ENCODE measurements at regions not wholly inside any gene's neighbourhood (a gene's known extent, or its start where the extent isn't known, plus 50 kb on each side); places are given as distances from the start of the nearest gene placed in this dataset.

DNA sequence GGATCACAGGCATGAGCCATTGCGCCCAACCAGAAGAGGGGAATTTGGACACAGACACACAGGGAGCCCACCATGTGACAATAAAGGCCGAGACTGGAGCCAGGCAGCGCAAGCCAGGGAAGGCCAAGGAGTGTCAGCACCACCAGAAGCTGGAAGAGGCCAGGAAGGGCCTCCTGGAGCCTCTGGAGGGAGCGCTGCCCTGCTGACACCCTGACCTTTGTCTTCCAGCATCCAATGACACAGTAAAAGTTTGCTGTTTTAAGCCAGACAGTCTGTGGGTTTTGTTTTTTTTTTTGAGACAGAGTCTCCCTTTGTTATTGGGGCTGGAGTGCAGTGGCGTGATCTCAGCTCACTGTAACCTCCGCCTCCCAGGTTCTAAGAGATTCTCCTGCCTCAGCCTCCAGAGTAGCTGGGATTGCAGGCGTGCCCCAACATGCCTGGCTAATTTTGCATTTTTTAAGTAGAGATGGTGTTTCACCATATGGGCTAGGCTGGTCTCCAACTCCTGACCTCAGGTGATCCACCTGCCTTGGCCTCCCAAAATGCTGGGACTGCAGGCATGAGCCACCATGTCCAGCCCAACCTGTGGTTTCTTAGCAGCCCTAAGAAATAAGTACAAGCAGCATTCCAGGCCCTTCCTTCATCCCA lies 215.8 kb downstream of the CTTN start:
- DNase-seq = no peak

DNA sequence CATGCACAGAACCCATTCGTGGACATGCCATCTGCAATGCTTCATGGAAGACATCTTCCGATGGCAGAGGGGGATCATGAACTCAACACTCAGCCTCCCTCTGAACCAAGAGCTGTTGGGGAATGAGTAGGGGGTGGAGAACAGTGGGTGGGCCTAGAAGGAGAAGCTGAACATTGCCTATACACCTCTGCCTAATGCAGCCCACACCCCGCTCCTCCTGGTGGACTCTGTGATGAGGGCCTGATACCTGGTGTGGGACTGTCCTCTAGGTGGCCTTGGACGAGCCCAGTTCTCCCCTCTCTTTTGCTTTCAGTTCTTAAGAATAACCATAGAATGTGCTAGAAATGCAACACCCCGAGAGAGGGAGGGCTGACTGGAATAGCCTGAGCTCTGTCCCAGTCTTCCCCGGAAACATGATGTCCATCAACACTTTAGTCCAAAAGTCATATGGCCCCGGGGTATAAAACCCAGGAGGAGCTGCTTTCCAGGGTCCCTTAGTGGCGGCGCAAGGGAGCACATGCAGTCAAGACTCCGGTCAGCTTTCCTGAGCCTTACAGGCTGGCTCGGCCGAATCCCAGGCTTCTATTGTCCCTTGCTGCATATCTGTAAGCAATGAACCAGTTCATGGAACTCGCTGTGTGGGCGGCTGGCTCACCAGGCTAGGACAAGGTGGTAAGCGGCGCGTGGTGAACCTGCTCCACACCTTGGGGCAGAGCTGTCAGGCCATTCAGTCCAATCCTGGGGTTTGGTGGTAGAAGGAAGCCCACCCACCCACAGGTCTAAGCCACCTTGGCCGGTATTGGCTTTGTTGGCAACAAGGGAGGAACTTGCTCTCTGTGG lies 216.9 kb downstream of the CTTN start:
- no peak for DNase-seq

DNA sequence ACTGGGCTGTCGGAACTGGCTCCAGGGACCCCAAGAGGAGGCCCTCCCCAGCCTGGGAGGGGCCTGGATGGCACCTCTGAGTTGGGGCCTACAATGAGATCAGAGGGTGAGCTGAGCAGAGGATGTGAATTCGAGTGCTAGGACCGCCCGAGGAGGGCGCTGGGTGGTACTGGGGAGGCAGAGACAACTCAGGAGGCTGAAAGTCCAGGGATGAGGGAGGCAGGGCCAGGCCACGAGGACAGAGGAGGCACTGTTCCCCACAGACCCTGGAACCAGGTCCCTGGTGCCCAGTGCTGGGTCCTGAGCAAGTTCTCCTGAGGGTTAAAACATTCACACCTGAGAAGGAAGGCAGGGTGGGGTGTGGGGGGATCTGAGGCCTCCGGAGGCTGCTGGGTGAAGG lies 218.0 kb downstream of the CTTN start:
- no peak for DNase-seq

DNA sequence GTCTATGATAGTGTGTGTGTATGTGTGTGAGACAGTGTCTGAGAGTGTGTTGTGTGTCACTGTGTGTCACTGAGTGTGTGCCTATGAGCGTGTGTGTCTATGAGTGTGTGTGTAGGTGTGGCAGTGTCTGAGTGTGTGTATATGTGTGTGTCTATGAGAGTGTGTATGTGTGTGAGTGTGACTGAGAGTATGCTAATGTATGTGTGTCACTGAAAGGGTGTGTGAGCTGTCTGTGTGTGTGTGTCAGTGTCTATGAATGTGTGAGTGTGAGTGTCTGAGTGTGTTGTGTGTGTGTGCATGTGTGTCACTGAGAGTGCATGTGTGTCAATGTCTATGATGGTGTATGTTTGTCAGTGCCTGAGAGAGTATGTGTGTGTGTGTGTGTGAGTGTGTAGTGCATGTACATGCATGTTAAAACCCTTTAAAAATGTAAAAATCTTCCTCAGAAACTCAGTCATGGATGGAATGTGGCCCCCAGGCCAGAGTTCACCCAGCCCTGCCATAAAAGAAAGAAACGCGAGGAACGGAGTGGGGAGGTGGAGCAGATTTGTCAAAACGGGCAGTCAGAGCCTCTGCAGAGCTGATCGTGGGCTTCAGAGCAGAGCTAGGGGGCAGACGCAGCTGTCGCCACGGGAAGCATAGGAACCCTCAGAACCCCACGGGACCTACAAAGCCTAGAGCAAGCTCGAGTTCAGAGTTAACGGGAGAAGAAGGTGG lies 218.8 kb downstream of the CTTN start:
- no peak for DNase-seq

DNA sequence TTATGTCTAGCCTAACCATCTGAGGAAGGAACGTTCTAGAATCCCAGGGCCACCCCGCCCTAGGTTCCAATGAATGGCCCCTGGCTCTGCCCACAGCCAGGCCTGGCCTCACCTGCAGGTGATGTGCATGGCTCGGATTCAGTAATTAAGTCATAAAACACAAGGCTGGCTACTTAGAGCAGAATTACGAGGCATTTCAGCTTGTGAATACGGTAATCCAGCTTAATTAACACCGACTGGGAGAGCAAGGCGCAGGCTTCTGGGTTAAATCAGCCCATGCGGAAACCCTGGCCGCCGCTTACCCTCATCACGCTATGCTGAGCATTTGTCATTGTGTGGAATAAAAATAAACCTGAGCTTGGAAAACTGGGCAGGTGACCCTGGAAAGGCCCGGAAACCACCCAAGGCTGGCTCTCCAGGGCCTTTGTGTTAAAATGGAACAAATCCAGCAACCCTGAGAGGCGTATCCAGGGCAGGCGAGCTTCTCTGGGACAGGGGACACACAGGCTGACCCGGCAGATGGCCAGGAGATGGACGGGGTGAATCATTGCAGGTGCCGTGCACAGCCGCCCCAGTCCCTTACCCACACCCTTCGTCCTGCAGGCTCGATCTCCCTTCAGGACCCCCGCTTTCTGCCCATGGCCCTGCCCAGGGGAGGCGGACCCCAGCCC lies 220.2 kb downstream of the CTTN start:
- no peak for DNase-seq

DNA sequence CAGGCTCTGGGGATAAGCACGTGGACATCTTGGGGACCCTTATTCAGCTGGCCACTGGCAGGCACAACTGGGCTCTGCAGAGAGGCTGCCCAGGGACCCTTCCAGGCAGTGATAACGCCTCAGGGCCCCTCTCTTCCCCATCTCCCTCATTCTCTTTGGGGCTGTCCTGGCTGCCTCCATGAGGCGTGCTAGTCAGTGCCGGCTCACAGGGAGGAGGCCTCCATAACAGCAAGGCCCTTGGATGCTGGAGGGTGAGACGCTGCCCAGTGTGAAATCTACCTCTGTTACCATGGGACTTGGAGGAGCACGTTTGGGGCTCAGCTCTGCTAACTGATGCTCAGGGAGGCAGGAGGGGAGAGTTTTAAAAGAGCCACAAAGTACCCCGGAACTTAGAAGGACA lies 221.3 kb downstream of the CTTN start:
- no peak for DNase-seq

DNA sequence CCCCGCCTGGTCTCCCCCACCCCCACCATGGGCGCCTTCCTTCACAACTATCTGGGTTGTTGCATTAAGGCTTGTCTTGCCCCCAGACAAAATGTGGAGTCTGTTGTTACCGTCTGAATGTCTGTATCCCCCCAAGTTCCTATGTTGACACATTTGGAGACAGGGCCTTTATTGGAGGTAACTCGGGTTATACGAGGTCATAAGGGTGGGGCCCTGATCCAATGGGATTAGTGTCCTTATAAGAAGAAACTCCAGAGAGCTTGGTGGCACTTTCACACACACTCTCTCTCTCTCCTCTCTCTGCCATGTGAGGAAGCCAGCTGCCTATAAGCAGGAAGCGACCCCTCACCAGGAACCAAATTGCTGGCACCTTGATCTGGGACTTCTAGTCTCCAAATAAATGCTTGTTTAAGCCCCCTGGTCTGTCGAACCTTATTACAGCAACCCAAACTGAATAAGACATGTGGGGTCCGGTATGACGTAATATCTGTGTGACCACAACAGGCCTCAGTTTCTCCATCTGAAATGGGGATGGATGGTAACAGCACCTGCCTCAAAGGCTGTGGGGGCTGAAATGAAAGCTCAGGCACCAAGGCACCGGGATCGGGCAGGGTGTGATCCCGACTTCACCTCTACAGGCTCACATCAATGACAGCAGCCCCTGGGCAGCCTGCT lies 222.3 kb downstream of the CTTN start:
- no peak for DNase-seq

DNA sequence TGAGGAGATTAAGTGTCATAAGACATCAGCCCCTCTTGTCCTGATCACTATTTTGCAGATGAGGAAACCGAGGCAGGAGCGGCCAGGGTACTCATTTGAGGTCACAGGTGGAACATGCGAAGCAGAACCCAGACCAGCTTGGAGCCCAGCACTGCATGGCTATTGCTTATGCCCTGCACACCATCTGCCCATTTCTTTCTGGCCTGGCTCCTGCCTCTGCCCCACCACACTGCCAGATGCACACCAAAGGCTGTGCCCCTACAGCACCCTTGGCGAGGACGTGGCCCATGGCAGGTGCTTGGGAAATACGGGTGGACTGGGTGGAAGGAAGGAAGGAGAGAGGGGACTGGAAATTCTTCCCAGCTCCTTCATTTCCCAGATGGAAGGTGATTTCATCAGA lies 222.9 kb downstream of the CTTN start:
- no peak for DNase-seq

DNA sequence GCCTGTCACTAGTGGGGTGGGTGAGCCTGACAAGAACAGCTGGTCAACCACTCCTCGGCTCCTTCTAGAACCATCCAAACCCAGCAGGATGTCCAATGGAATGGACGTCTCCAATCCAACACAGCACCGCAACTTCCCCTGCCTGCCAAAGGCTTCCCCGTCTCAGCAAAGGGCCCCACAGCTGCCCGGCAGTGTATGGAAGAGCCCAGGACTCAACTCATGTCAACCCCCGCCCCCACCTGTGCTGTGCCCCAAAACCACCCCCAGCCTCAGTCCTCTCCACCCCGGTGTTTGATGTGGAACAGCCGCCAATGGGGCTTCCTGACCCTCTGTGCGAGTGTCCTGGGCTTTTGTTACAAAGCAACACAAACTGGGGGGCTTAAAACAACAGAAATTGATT lies 223.8 kb downstream of the CTTN start:
- no peak for DNase-seq

DNA sequence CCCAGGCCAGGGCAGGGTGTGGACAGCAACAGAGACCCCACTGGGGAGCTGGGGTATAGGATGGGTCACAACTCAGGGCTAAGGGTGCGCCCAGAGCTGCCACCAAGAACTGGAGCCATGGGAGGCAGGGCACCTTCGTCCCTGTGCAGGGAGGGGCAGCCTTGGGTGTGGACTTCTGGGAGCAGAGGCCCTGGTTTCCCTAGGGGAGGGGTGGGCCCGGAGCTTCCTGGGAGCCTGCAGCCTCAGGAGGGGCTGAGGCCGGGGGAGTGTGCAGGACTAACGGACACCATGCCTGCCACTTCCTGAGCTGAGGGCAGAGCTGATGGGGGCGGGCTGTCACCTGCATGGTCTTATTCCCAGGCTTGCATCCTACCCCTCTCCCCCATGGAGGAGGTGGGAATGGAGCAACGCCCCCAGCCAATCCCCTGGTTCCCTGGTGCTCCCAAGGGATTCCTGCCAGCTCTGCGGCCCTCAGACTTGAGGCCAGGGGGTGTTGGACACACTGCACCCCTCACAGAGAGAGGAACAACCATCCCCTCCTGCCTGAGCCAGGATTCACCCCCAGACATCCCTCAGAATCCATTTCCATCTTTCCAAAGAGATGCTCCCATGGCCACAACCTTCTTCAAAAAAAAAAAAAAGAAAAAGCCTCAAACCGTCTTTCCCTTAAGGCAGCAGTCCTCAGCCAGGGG lies 225.7 kb downstream of the CTTN start:
- no peak for DNase-seq

DNA sequence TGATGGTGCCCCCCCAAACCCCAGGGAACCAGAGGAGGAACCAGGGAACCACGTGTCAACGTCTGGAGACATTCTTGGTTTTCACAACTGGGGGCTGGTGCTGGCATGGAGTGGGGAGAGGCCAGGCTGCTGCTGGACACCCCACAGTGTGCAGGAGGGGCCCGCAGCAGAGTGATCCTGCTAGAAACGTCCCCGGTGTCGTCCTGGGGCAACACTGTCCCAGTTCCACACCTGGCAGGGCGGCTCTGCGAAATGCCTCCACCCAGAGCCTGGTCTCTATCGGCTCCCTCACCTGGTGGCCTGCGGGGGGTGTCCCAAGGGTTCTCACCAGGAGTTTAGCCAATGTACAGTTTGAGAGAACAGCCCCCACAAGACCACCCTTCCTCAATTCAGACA lies 226.3 kb downstream of the CTTN start:
- DNase-seq = no peak

DNA sequence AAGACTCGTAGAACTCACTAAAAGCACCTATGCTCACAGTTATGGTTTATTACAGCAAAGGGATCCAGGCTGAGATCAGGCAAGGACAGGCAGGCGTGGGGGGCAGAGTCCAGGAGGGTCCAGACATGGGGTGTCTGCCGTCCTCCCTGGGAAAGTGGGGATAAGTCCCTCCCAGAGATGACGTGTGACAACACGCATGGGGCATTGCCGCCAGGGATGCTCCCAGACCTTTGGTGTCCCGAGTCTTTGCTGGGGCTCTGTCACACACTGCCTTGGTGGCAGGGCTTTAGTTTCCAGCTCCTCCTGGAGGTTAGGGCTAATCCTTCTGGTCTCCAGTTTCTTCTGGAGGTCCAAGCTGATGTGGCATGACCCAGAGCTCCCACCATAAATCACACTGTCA lies 226.7 kb downstream of the CTTN start:
- no peak for DNase-seq

DNA sequence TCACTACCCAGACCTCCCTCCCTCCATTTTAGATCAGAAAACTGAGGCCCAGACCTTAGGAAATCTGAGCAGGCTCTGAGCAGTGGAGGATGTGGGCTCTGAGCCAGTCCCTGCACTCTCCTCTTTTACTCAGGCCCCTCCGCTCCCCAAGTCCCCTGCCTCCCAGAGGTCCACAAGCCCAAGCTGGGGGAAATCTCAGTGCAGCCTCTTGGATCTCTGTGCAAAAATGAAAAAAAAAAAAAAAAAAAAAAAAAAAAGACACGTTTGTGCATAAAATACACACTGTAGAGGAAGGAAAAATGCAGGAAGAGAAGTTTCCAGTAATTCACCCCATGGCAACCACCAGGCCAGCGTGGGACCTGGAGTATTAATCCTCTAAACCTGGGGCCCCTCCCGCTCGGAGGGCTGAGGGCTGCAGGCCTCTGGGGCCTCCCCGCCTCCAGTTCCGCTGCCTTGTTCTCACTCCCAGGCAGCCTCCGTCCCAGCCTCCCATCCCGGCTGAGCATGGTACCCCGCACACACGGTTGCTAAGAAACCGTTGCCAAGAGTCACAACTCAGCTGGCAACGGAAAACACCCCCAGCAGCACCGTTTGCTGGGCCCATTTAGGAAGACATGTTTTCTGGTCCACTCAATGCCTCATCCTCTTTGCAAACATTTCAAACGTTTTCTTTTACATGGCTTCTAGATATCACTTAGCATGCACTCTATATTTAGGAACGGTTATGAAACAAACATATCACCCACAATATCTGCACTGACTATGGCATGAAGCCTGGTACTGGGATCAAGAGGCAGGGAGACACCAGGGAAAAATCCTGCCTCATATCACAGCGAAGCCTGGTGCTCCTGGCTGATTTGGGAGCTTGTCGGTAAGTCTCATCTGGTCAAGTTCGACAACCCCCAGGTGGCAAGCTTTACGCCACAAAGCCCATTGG lies 227.5 kb downstream of the CTTN start:
- no peak for DNase-seq

DNA sequence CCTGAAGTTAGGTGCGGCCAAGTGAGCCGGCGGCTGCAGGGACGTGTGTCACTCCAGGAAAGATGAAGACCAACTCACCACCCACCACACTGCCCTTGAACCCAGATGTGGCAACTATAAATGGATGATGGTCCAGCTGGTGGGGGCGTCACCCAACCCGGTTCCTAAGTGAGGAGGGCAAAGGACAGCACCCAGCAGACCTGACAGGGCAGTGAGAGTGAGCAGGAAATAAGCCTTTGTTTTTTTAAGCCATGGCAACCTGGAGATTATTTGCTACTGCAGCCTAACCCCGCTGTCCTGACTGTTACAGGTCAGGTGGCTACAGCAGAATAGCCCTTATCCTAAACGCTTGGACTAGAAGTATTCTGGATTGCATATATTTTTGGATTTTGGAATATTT lies 228.9 kb downstream of the CTTN start:
- no peak for DNase-seq

DNA sequence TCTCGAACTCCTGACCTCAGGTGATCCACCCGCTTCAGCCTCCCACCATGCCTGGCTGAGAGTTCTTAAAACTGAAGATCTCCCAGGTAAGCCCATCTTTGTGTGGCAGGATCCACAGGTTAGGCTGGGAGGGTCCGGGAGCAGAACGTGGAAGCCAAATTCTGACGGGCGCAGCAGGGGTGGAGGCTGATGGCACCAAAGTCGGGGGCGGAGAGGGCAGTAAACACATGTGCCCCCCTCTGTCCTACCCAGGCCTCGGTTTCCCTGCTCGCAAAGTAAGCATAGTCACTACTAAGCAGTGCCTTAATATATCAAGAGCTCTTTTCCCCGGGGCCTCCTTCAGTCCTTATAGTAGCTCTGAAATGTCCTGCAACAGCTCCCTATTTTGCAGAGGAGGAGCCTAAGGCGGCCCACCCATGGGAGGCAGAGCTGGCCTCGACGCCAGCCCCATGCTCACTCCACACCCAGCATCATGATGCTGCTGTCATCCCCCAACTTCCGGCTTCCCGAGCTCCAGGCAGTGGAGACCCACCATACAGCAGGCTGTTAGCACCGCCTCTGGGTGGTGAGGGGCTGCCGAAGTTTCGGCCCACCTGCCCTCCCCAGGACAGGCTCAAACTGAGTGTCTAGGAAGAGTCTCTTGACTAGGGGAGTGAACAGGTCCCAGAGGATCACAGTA lies 230.0 kb downstream of the CTTN start:
- DNase-seq = no peak

DNA sequence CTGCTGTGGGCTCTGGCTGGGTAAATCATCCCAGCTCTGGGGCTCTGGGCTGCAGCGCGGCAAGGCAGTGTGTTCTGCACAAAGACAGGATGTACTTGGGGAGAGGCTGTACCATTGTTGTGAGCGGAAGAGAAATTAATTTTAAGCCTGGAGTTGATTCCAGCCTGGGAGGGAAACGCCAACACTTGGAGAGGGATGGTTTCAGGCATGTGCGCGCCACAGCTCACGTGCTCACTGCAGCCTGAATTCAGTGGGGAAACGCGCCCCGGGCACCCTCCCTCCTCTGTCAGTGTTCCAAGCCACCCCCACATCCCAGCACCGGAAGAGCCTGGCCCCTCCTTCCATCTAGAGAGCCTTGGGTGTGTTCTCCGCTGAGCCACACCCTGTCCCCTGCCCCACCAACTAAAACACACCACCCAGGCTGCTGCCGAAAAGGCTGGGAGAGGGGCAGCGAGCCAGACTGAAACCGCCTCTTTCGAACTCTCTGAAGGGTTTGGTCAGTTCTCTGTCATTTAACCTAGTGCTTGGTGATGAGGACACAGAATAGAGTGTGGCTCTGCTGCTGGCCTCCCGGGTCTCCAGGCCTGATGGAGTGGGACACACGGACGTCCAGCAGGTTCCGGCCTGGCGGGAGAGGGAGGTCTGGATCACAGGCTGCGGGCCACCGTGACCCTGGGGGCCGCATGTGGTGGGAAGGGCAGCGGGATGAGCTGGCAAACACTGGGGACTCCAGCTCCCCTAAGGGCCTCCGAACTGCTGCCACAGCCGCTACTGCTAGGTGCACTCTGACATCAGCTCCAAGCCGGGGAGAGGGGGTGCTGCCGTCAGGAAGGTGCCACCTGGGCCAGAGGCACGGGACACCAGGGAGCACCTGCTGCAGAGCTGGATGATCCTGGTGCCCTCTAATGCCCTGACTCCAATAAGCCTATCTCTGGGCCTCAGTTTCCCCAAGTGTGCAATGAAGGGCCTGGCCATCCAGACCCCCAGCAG lies 230.8 kb downstream of the CTTN start:
- no peak for DNase-seq

DNA sequence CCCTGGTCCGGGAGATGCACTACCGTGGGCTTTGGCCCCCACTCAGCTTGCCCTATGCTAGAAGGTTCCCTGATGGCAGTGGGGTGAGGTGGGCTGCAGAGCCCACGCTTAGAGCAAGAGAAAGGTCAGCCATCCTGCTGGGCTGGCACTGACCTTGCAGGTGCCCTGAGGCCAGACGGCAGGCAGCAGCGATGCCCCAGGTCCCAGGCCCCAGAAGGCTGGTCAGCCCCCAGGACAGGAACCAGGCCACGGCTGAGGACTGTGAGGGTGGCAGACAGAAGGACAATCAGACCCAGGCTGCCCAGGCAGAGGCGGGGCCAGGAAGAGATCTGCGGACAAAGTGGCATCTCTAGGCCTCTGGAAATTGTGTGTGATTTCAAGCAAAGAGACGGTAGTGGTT lies 231.7 kb downstream of the CTTN start:
- no peak for DNase-seq

DNA sequence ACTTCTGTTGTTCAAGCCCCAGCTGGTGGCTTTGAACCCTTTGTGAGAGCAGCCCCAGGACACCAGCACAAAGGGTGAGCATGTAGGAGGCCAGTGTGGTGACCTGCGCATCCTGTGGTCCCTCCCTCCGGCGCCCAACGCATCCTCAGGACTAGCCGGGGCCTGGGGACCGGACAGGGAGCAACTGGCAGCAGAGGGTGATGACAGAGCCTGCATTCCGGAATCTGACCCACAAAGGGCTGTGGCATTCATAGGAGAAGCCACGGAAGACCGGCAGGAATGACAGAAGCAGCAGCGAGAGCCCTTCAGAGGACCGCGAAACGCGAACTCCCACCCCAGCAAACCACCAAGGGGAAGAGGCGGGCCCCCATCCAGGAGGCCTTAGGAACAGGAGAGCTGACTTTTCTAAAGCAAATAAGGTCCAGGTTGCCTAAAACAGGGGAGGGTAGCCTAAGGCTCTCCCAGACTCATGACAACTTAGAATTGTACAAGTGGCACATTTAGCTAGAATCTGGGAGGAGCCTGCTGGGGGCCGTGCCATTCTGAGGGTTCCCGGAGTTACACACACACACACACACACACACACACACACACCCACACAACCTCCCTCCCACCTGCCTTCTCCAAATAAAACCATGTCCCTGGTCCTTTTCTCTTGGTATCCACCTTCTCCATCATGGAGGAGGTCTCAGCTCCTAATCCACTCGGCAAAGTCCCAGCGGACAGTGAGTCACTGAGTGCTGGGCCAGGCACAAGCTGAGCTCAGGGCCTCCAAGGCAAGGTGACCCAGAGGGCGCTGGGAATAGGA lies 232.7 kb downstream of the CTTN start:
- no peak for DNase-seq
